Dendritic cell treated with granulocyte-macrophage colony-stimulating factor and Interleukin-4, amounts not matched to agents 40 ng/mL and 50 ng/mL, for 4 days (primary cell): ENCODE measurements at regions not wholly inside any gene's neighbourhood (a gene's known extent, or its start where the extent isn't known, plus 50 kb on each side); places are given as distances from the start of the nearest gene placed in this dataset.
"Not testable (repeated sequence)": the region's sequence is repeated elsewhere in the genome, so short reads cannot be mapped to it uniquely, and the experiment has no call there.

Experiments
- H3K27ac Mint-ChIP-seq: one replicate; pipeline ENCODE4 v1.8.0; 2022; ENCODE audit warnings: mild to moderate bottlenecking, mixed read lengths
- H3K27me3 Mint-ChIP-seq: one replicate; pipeline ENCODE4 v1.8.0; 2022; ENCODE audit warnings: mild to moderate bottlenecking, mixed read lengths
- H3K36me3 Mint-ChIP-seq: one replicate; pipeline ENCODE4 v1.8.0; 2022; ENCODE audit warnings: low read depth, mixed read lengths
- H3K4me1 Mint-ChIP-seq: one replicate; pipeline ENCODE4 v1.8.0; 2022; ENCODE audit warnings: low read depth, mixed read lengths
- H3K4me3 Mint-ChIP-seq: one replicate; pipeline ENCODE4 v1.8.0; 2022; ENCODE audit warnings: mild to moderate bottlenecking, moderate library complexity, mixed read lengths
- H3K9me3 Mint-ChIP-seq: one replicate; pipeline ENCODE4 v1.8.0; 2022; ENCODE audit warnings: mixed read lengths
- intact Hi-C: fragments of 100-400 bp; cut with micrococcal nuclease; formaldehyde crosslinking; loops from one replicate; pipeline ENCODE4 v1.15.0; 2022

- H3K4me1 Mint-ChIP-seq, H3K27me3 Mint-ChIP-seq, H3K4me3 Mint-ChIP-seq, H3K36me3 Mint-ChIP-seq, H3K27ac Mint-ChIP-seq, intact Hi-C loops: not testable (repeated sequence)
- H3K9me3 Mint-ChIP-seq = peaks cover 97% of the 10 kb centered on the region
These were observed 91.3 kb downstream of the OR4A5 start for GRCh38 chr11:54797906-54798305.

- Mint-ChIP-seq H3K4me3 (no peak overlapping the region), H3K27me3 (no peaks in the 10 kb centered on the region), H3K36me3 (no peaks in the 10 kb centered on the region), H3K4me1 (no peaks in the 10 kb centered on the region), H3K27ac (no peak overlapping the region), H3K9me3 (peaks cover 81% of the 10 kb centered on the region)
- intact Hi-C loops = no loop called here
These were observed 126.0 kb downstream of the OR4A5 start for GRCh38 chr11:54832676-54833075.

- H3K4me3 Mint-ChIP-seq, intact Hi-C loops, H3K27me3 Mint-ChIP-seq, H3K36me3 Mint-ChIP-seq, H3K4me1 Mint-ChIP-seq, H3K27ac Mint-ChIP-seq: not testable (repeated sequence)
- peaks cover 96% of the 10 kb centered on the region for H3K9me3 Mint-ChIP-seq
These were observed 148.4 kb downstream of the OR4A5 start for GRCh38 chr11:54855047-54855446.
